Adrenal gland (tissue), 5 donors: ENCODE measurements at regions not wholly inside any gene's neighbourhood (a gene's known extent, or its start where the extent isn't known, plus 50 kb on each side); places are given as distances from the start of the nearest gene placed in this dataset.

Experiments used
- CTCF ChIP-seq, 6 experiments: fragments of 450-650 bp in 4 of 6; fragments of 200-600 bp in 2 of 6; sonication (generic) in 1 of 6; IDR thresholded peaks; 1 replicate in 5 of 6; 2 replicates in 1 of 6; pipeline versions ENCODE4 v1.5.1 to v1.8.0; 2016 to 2021; ENCODE audit warnings: antibody characterized with exemption in 6 of 6, mild to moderate bottlenecking in 2 of 6, moderate library complexity in 1 of 6
- POLR2A ChIP-seq, 2 donors: fragments of 450-650 bp; IDR thresholded peaks; one replicate each; pipeline ENCODE4 v1.6.1; 2017; ENCODE audit warnings: antibody characterized with exemption in 2 of 2, mild to moderate bottlenecking in 2 of 2, moderate library complexity in 1 of 2
- donor health status: DM: no; HTN: no; CAD: no.

- TF ChIP-seq CTCF (IDR thresholded peaks at IDR 0.05) = no peak
- no peak for TF ChIP-seq POLR2A (IDR thresholded peaks at IDR 0.05)
These were observed 986.0 kb upstream of the MAP3K7 start for GRCh38 chr6:91572878-91573277.
